OCI-LY7 (cell line): ENCODE measurements at regions not wholly inside any gene's neighbourhood (a gene's known extent, or its start where the extent isn't known, plus 50 kb on each side); places are given as distances from the start of the nearest gene placed in this dataset.

Experiments used
- CTCF ChIP-seq: fragments of 200-600 bp; sonication (generic); conservative IDR thresholded peaks from 2 replicates; pipeline ENCODE4 v1.5.1; 2014; ENCODE audit warnings: mild to moderate bottlenecking, antibody characterized with exemption, low read length, moderate library complexity, mixed read lengths
- EZH2phosphoT487 ChIP-seq: fragments of 200-600 bp; sonication (generic); IDR thresholded peaks from 2 replicates; pipeline ENCODE4 v1.6.1; 2018; ENCODE audit warnings: low read depth, borderline replicate concordance, mild to moderate bottlenecking, mixed run types, antibody characterized with exemption, low read length, moderate library complexity, mixed read lengths

GRCh38 chr7:136585954-136586670 lies 282.3 kb upstream of the CHRM2 start:
- TF ChIP-seq CTCF (no peak), EZH2phosphoT487 (no peak)
